Thymus (tissue), 11 donors: ENCODE measurements at regions not wholly inside any gene's neighbourhood (a gene's known extent, or its start where the extent isn't known, plus 50 kb on each side); places are given as distances from the start of the nearest gene placed in this dataset.

Experiments
- DNase-seq, 9 donors: peaks; one replicate each; pipeline ENCODE4 v3.0.0-alpha.2; 2013; ENCODE audit warnings: low spot score in 9 of 9, low read depth in 6 of 9, missing footprints in 1 of 9
- H3K27ac ChIP-seq, 2 donors: one replicate each; pipeline ENCODE4 v1.5.1; 2013; ENCODE audit warnings: control low read depth in 1 of 2, low read depth in 1 of 2, low read length in 1 of 2, mild to moderate bottlenecking in 1 of 2, moderate library complexity in 1 of 2
- H3K27me3 ChIP-seq, 2 donors: one replicate each; pipeline ENCODE4 v1.5.1; 2013; ENCODE audit warnings: low read length in 1 of 2; ENCODE audit not compliant: control insufficient read depth in 2 of 2, insufficient read depth in 1 of 2
- H3K36me3 ChIP-seq, 2 donors: one replicate each; pipeline ENCODE4 v1.5.1; 2013; ENCODE audit warnings: low read length in 1 of 2, mild to moderate bottlenecking in 1 of 2, moderate library complexity in 1 of 2; ENCODE audit not compliant: control insufficient read depth in 2 of 2, insufficient read depth in 2 of 2
- H3K4me1 ChIP-seq, 2 donors: one replicate each; pipeline ENCODE4 v1.5.1; 2013; ENCODE audit warnings: low read length in 2 of 2; ENCODE audit not compliant: control insufficient read depth in 2 of 2, insufficient read depth in 2 of 2
- H3K4me3 ChIP-seq, 2 donors: one replicate each; pipeline ENCODE4 v1.5.1; 2013; ENCODE audit warnings: low read length in 2 of 2, control low read depth in 1 of 2, mild to moderate bottlenecking in 1 of 2
- H3K9me3 ChIP-seq, 2 donors: one replicate each; pipeline ENCODE4 v1.5.1; 2013; ENCODE audit warnings: low read length in 1 of 2, mild to moderate bottlenecking in 1 of 2; ENCODE audit not compliant: control insufficient read depth in 2 of 2, insufficient read depth in 1 of 2
- WGBS: extraction: QIAGEN DNeasy Blood & Tissue Kit; methylation state at CpG from one replicate; pipeline ENCODE4 v1.1.7; 2013; 5-methylcytosine and 5-hydroxymethylcytosine counted together
- donor health status: healthy.

DNA sequence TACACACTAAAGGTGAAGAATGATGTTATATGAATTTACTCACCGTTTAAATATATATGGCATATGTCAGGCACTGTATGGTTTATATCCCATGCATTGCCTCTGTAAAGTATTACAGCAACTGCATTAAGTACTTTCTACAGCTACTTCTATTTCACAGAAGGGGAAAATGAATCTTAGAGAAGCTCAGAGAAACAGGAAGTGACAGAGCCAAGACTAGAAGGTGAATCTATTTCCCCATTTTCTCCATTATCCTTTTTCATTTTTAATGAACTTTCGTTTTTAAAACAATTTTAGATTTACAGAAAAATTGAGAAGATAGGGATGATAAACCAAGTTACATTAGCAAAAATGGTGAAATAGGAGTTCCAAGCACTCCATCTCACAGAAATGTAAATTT lies 863.3 kb downstream of the UQCRFS1 start:
- DNase-seq = no peak
- Histone ChIP-seq H3K4me3 (no peak overlapping the region), H3K4me1 (no peaks in the 10 kb centered on the region), H3K9me3 (peaks cover 0 to 10% of the 10 kb centered on the region in 2 donors), H3K27me3 (no peaks in the 10 kb centered on the region), H3K27ac (no peak overlapping the region), H3K36me3 (peaks cover 0 to 4% of the 10 kb centered on the region in 2 donors)
- 62% methylated on average over 2 of the region's 2 CpGs for WGBS

DNA sequence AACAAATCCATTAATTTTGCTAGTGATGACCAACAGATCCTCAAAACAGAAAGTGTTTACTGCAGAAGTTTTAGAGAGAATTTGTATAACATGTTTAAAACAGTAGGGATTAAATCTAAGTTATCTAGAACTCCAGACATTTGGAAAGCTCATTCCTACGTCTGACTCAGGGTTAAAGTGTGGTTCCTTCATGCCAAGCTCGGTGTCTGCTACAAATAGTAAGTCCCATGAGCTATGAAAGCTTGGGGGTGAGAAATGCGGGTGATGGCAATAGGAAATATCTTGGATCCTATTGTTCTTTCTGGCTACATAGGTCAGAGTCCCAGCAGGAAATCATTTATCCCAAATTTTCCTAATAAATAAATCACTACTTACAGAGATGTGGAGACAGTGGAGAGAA lies 867.1 kb downstream of the UQCRFS1 start:
- H3K27ac ChIP-seq = no peak overlapping the region
- H3K9me3 ChIP-seq = peaks cover 0 to 3% of the 10 kb centered on the region in 2 donors
- H3K36me3 ChIP-seq = no peaks in the 10 kb centered on the region
- no peaks in the 10 kb centered on the region for H3K4me1 ChIP-seq
- no peak for DNase-seq
- 89% methylated on average over 3 of the region's 3 CpGs for WGBS
- no peak overlapping the region for H3K4me3 ChIP-seq
- no peaks in the 10 kb centered on the region for H3K27me3 ChIP-seq

- Histone ChIP-seq H3K9me3 (no peaks in the 10 kb centered on the region), H3K27ac (no peak overlapping the region), H3K4me3 (no peak overlapping the region), H3K36me3 (no peaks in the 10 kb centered on the region), H3K4me1 (no peaks in the 10 kb centered on the region), H3K27me3 (no peaks in the 10 kb centered on the region)
- DNase-seq = no peak
- 94% methylated on average over 5 of the region's 5 CpGs for WGBS
Measured at GRCh38 chr19:28341810-28342350, 871.1 kb downstream of the UQCRFS1 start.

DNA sequence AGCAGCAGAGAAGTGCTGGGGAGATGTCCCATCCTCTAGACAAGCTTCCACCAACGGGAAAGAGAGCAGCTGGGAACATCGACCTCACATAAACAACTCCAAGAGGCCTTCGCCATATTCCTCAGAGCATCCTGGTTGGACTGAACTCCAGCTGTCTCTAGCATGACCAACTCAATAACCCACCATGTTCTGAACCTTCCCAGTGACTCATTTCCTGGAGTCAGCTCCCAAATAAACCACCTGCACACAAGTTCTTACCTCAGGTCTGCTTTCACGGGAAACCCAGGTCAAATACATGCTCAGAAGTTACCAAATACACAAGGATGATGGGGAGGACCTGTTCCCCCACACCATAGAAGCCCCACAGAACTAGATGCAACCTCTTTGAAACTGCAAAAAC lies 878.5 kb downstream of the UQCRFS1 start:
- Histone ChIP-seq H3K27me3 (no peaks in the 10 kb centered on the region), H3K4me1 (no peaks in the 10 kb centered on the region), H3K9me3 (peaks cover 0 to under 1% of the 10 kb centered on the region in 2 donors), H3K27ac (no peak overlapping the region), H3K4me3 (no peak overlapping the region), H3K36me3 (no peaks in the 10 kb centered on the region)
- DNase-seq = no peak
- WGBS = 91% methylated on average over 4 of the region's 4 CpGs

DNA sequence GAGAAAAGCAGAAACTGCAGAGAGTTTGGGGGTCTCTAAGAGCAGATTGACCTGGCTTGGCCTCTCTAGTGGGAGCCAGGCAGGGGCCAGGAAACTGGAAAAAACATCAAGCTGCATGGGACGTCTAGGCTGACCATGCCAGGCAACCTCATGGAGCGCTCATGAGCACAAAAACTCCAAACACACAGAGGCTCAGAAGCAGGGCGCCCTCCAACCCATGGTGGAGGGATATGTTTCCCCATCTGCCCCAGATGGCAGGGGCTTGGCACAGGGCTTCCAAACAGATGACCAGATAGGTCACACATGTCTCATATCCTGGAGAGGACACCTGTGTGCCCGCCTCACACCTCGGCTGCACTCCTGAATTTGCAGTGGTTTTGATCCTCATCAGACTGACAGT lies 879.0 kb downstream of the UQCRFS1 start:
- Histone ChIP-seq H3K4me1 (no peaks in the 10 kb centered on the region), H3K36me3 (no peaks in the 10 kb centered on the region), H3K27ac (no peak overlapping the region), H3K9me3 (peaks cover 0 to 1% of the 10 kb centered on the region in 2 donors), H3K27me3 (no peaks in the 10 kb centered on the region), H3K4me3 (no peak overlapping the region)
- 92% methylated on average over 5 of the region's 5 CpGs for WGBS
- no peak for DNase-seq

DNA sequence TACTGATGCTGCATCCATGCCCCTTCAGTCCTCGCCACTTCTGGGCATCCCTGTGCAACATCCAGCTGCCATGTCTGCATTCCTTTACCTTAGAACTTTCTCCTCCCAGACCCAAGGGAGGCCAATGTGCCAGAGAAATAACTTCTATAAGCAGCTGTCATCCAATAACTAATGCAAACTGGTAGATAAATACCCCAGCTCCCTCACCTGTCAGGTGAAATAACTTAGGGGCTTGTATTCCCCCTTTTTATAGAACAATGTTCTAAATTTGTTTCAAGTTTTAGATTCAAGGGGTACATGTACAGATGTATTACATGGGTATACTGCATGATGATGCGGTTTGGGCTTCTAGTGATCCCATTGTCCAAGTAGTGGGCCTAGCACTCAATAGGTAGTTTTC lies 880.1 kb downstream of the UQCRFS1 start:
- no peak for DNase-seq
- 99% methylated on average over 2 of the region's 2 CpGs for WGBS
- peaks cover 0 to 1% of the 10 kb centered on the region in 2 donors for H3K9me3 ChIP-seq
- H3K27ac ChIP-seq = no peak overlapping the region
- H3K27me3 ChIP-seq = no peaks in the 10 kb centered on the region
- H3K36me3 ChIP-seq = no peaks in the 10 kb centered on the region
- no peak overlapping the region for H3K4me3 ChIP-seq
- H3K4me1 ChIP-seq = no peaks in the 10 kb centered on the region

GRCh38 chr19:28332351-28332750 lies 880.6 kb downstream of the UQCRFS1 start:
- WGBS = 94% methylated on average over 3 of the region's 3 CpGs
- Histone ChIP-seq H3K4me3 (no peak overlapping the region), H3K27ac (no peak overlapping the region), H3K9me3 (peaks cover 0 to 1% of the 10 kb centered on the region in 2 donors), H3K27me3 (no peaks in the 10 kb centered on the region), H3K4me1 (peaks cover 0 to under 1% of the 10 kb centered on the region in 2 donors), H3K36me3 (no peaks in the 10 kb centered on the region)
- no peak for DNase-seq

- H3K27me3 ChIP-seq = no peaks in the 10 kb centered on the region
- no peaks in the 10 kb centered on the region for H3K36me3 ChIP-seq
- H3K9me3 ChIP-seq = peaks cover 0 to 1% of the 10 kb centered on the region in 2 donors
- H3K4me3 ChIP-seq = no peak overlapping the region
- H3K4me1 ChIP-seq = peaks cover 0 to 7% of the 10 kb centered on the region in 2 donors
- H3K27ac ChIP-seq = no peak overlapping the region
- WGBS = 97% methylated on average over 7 of the region's 7 CpGs
- no peak for DNase-seq
Measured at GRCh38 chr19:28331596-28331995, 881.4 kb downstream of the UQCRFS1 start.

DNA sequence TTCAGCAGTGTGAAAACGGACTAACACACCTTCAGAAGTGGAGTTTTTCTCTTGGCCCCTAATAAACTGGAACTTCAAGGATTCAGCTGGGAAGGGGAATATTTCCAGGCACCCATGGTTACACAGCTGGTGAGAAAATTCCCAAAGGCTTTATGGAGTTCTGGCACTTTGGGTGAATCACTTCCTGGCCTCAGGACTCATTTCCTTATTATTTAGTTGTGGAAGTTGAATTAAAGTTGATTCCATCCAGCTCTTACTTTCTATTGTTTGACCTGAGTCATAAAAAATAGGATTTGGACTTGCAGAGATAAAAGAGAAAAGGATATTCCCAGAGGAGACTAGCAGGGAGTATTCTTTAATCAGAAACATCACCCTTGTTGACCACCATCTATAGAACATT lies 882.1 kb downstream of the UQCRFS1 start:
- no peak for DNase-seq
- Histone ChIP-seq H3K9me3 (peaks cover 0 to 1% of the 10 kb centered on the region in 2 donors), H3K27ac (no peak overlapping the region), H3K36me3 (no peaks in the 10 kb centered on the region), H3K4me1 (peaks cover 0 to 9% of the 10 kb centered on the region in 2 donors), H3K27me3 (no peaks in the 10 kb centered on the region), H3K4me3 (no peak overlapping the region)
- WGBS = 83% methylated on average over 1 of the region's 1 CpG

DNA sequence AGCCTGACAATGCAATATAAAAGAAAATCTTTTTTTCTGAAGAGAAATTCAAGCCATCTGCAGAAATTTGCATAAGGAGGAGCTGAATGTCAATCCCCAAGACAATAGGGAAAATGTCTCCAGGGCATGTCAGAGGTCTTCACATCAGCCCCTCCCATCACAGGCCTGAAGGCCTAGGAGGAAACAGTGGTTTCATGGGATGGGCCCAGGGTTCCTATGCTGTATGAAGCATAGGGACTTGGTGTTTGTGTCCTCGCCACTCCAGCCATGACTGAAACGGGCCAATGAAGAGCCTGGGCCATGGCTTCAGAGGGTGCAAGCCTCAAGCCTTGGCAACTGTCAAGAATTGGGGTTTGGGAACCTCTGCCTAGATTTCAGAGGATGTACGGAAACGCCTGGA lies 883.5 kb downstream of the UQCRFS1 start:
- Histone ChIP-seq H3K9me3 (peaks cover 0 to 1% of the 10 kb centered on the region in 2 donors), H3K4me3 (no peak overlapping the region), H3K36me3 (no peaks in the 10 kb centered on the region), H3K27me3 (no peaks in the 10 kb centered on the region), H3K4me1 (peaks cover 0 to 14% of the 10 kb centered on the region in 2 donors), H3K27ac (no peak overlapping the region)
- WGBS = 86% methylated on average over 4 of the region's 4 CpGs
- no peak for DNase-seq
